ENCODE measurements at regions not wholly inside any gene's neighbourhood (a gene's known extent, or its start where the extent isn't known, plus 50 kb on each side); places are given as distances from the start of the nearest gene placed in this dataset.

DNA sequence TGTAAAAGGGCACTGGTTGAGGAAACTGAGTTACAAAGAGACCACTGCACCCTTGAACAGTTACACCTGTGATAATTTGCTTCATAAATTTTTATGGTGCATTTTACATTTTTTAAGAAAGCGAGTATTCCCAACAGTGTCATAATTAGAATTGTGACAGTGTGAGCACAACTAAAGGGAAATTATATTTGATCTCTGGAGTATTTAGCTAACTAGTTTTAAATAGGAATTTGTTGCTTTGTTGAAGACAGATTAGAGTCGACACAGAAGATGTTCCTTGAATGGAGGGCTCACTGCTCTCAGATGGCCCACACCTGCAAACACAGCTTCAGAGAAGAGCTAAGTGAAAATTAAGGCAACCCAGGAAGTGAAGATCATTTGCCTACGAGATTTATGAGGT is 555.0 kb upstream of the GOT2 start:
- TF ChIP-seq, protein P1, sequence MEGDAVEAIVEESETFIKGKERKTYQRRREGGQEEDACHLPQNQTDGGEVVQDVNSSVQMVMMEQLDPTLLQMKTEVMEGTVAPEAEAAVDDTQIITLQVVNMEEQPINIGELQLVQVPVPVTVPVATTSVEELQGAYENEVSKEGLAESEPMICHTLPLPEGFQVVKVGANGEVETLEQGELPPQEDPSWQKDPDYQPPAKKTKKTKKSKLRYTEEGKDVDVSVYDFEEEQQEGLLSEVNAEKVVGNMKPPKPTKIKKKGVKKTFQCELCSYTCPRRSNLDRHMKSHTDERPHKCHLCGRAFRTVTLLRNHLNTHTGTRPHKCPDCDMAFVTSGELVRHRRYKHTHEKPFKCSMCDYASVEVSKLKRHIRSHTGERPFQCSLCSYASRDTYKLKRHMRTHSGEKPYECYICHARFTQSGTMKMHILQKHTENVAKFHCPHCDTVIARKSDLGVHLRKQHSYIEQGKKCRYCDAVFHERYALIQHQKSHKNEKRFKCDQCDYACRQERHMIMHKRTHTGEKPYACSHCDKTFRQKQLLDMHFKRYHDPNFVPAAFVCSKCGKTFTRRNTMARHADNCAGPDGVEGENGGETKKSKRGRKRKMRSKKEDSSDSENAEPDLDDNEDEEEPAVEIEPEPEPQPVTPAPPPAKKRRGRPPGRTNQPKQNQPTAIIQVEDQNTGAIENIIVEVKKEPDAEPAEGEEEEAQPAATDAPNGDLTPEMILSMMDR (conservative IDR thresholded peaks at IDR 0.05) = no peak
- TF ChIP-seq EZH2 (IDR thresholded peaks at IDR 0.05; ENCODE audit: low read depth) = no peak

Data from PC-9 (cell line).